ENCODE measurements at regions not wholly inside any gene's neighbourhood (a gene's known extent, or its start where the extent isn't known, plus 50 kb on each side); places are given as distances from the start of the nearest gene placed in this dataset.

- no peak for TF ChIP-seq CTCF (IDR thresholded peaks at IDR 0.05; ENCODE audit: insufficient read depth, low read length, missing control alignments)
- H3K4me3 ChIP-seq (ENCODE audit: low read depth, low read length), result no peak overlapping the region
- CTCF ChIA-PET, result interaction anchor here (1.1 kb wide), 1 partner anchor 300 kb away, joined by 3 read pairs; no protein-coding TSS in a partner anchor
- no peak for DNase-seq (ENCODE audit: low read depth, low spot score)
- POLR2A ChIA-PET, result no interaction called here
Measured at GRCh38 chr2:240322991-240323390, 112.5 kb upstream of the GPC1 start.

GRCh38 chr2:240323601-240324291 lies 111.7 kb upstream of the GPC1 start:
- no peak for DNase-seq (ENCODE audit: low read depth, low spot score)
- ChIA-PET POLR2A (no interaction called here), CTCF (no interaction called here)
- TF ChIP-seq CTCF (IDR thresholded peaks at IDR 0.05; ENCODE audit: insufficient read depth, low read length, missing control alignments), result no peak
- H3K4me3 ChIP-seq (ENCODE audit: low read depth, low read length), result no peak overlapping the region

- H3K4me3 ChIP-seq (ENCODE audit: low read depth, low read length), result no peak overlapping the region
- DNase-seq (ENCODE audit: low read depth, low spot score), result no peak
- ChIA-PET POLR2A (no interaction called here), CTCF (no interaction called here)
- TF ChIP-seq CTCF (IDR thresholded peaks at IDR 0.05; ENCODE audit: insufficient read depth, low read length, missing control alignments), result no peak
Measured at GRCh38 chr2:240324312-240325015, 111.0 kb upstream of the GPC1 start.

GRCh38 chr2:240325016-240326007 lies 110.2 kb upstream of the GPC1 start:
- ChIA-PET POLR2A (no interaction called here), CTCF (interaction anchor here (1.4 kb wide), 1 partner anchor 18 kb away, joined by 3 read pairs; no protein-coding TSS in a partner anchor)
- TF ChIP-seq CTCF (IDR thresholded peaks at IDR 0.05; ENCODE audit: insufficient read depth, low read length, missing control alignments), result no peak
- DNase-seq (ENCODE audit: low read depth, low spot score), result no peak
- H3K4me3 ChIP-seq (ENCODE audit: low read depth, low read length), result no peak overlapping the region

GRCh38 chr2:240326246-240326645 lies 109.2 kb upstream of the GPC1 start:
- H3K4me3 ChIP-seq (ENCODE audit: low read depth, low read length), result no peak overlapping the region

More at GRCh38 chr2:240326246-240326645, 109.2 kb upstream of the GPC1 start:
- no peak for DNase-seq (ENCODE audit: low read depth, low spot score)
- ChIA-PET POLR2A (no interaction called here), CTCF (interaction anchor here (1.4 kb wide), 1 partner anchor 17 kb away, joined by 3 read pairs; no protein-coding TSS in a partner anchor)
- no peak for TF ChIP-seq CTCF (IDR thresholded peaks at IDR 0.05; ENCODE audit: insufficient read depth, low read length, missing control alignments)

Data from AG04449 (cell line).